Transverse colon (tissue), 4 donors: ENCODE measurements at regions not wholly inside any gene's neighbourhood (a gene's known extent, or its start where the extent isn't known, plus 50 kb on each side); places are given as distances from the start of the nearest gene placed in this dataset.

Experiments
- DNase-seq: peaks from one replicate; pipeline ENCODE4 v3.0.0-alpha.2; 2019
- H3K27ac ChIP-seq, 4 donors: fragments of 200-600 bp; sonication (generic); 2 replicates each; pipeline ENCODE4 v1.5.1; 2016 to 2018; ENCODE audit warnings: inconsistent platforms in 4 of 4
- H3K27me3 ChIP-seq: fragments of 200-600 bp; sonication (generic); 2 replicates; pipeline ENCODE4 v1.5.1; 2017; ENCODE audit warnings: inconsistent platforms
- H3K36me3 ChIP-seq, 4 donors: fragments of 200-600 bp; sonication (generic); 2 replicates each; pipeline ENCODE4 v1.5.1; 2017 to 2019; ENCODE audit warnings: inconsistent platforms in 4 of 4
- H3K4me1 ChIP-seq, 4 donors: fragments of 200-600 bp; sonication (generic); 2 replicates each; pipeline ENCODE4 v1.5.1; 2017 to 2020; ENCODE audit warnings: inconsistent platforms in 4 of 4
- H3K4me3 ChIP-seq, 4 donors: fragments of 200-600 bp; sonication (generic); 1 replicate in 1 of 4; 2 replicates in 3 of 4; pipeline versions ENCODE4 v1.5.1 to v1.6.1; 2017 to 2019; ENCODE audit warnings: inconsistent platforms in 4 of 4
- H3K9me3 ChIP-seq, 2 donors: fragments of 200-600 bp; sonication (generic); 2 replicates each; pipeline ENCODE4 v1.5.1; 2017 to 2019; ENCODE audit warnings: inconsistent platforms in 2 of 2
- EP300 ChIP-seq: sonication (generic); formaldehyde crosslinking; IDR thresholded peaks from one replicate; pipeline ENCODE4 v1.6.1; 2017; ENCODE audit warnings: antibody characterized with exemption, low read depth
- POLR2A ChIP-seq: fragments of 450-650 bp; IDR thresholded peaks from one replicate; pipeline ENCODE4 v1.6.1; 2016; ENCODE audit warnings: antibody characterized with exemption, mild to moderate bottlenecking, moderate library complexity
- POLR2AphosphoS5 ChIP-seq, 3 donors: sonication (generic); formaldehyde crosslinking; IDR thresholded peaks; one replicate each; pipeline ENCODE4 v1.6.1; 2016; ENCODE audit warnings: antibody characterized with exemption in 3 of 3
- WGBS, 2 donors: methylation state at CpG; one replicate each; pipeline ENCODE4 v1.1.5; 2018; ENCODE audit warnings: low coverage in 1 of 2; 5-methylcytosine and 5-hydroxymethylcytosine counted together
- in situ Hi-C, 4 donors: fragments of 200-750 bp; cut with MboI; loops; one replicate each; pipeline versions ENCODE4 v1.15.0 to v1.15.1; 2017; ENCODE audit warnings: low sequenced_read_pairs in 3 of 4, low pct_ligation_motif_present in 1 of 4, low pct_unique_long_range_greater_than_20kb in 1 of 4
- intact Hi-C: fragments of 100-400 bp; cut with DNase I; formaldehyde crosslinking; loops from one replicate; pipeline ENCODE4 v1.15.1; 2023; ENCODE audit warnings: low total_unique reads
- TF ChIP-seq, protein P1 (sequence below), 5 experiments: fragments of 200-600 bp in 3 of 5; fragments of 450-650 bp in 2 of 5; sonication (generic) in 3 of 5; IDR thresholded peaks; 1 replicate in 2 of 5; 2 replicates in 3 of 5; pipeline ENCODE4 v1.5.1; 2016 to 2017; ENCODE audit warnings: antibody characterized with exemption in 5 of 5, inconsistent platforms in 3 of 5, mild to moderate bottlenecking in 2 of 5, moderate library complexity in 1 of 5

DNA sequence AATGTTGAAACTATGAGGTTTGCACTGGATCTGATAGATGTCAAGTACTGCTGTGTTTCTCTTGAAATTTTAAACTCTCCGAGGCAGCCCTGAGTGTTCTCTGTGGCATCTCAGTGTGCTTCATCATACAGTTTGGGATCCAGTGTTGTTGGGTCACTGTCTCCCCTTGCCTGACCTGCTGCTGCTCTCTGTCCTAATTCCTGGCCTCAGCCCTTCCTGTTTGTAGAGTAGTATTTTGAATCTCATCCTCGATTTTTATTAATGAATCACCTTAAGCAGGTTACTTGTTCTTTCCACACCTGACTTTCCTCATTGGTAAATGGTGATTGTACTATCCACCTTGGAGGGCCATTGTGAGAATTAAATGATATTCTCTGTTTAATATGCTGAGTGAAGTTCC lies 70.7 kb upstream of the PAX6 start:
- Histone ChIP-seq H3K9me3 (no peaks in the 10 kb centered on the region), H3K27ac (no peak overlapping the region), H3K27me3 (peaks cover 5% of the 10 kb centered on the region), H3K36me3 (no peaks in the 10 kb centered on the region), H3K4me1 (no peaks in the 10 kb centered on the region), H3K4me3 (no peak overlapping the region)
- intact Hi-C loops: no loop called here
- 62% methylated on average over 2 of the region's 2 CpGs for WGBS, 2 donors
- DNase-seq: no peak
- in situ Hi-C loops: no loop called here
- TF ChIP-seq, protein P1, sequence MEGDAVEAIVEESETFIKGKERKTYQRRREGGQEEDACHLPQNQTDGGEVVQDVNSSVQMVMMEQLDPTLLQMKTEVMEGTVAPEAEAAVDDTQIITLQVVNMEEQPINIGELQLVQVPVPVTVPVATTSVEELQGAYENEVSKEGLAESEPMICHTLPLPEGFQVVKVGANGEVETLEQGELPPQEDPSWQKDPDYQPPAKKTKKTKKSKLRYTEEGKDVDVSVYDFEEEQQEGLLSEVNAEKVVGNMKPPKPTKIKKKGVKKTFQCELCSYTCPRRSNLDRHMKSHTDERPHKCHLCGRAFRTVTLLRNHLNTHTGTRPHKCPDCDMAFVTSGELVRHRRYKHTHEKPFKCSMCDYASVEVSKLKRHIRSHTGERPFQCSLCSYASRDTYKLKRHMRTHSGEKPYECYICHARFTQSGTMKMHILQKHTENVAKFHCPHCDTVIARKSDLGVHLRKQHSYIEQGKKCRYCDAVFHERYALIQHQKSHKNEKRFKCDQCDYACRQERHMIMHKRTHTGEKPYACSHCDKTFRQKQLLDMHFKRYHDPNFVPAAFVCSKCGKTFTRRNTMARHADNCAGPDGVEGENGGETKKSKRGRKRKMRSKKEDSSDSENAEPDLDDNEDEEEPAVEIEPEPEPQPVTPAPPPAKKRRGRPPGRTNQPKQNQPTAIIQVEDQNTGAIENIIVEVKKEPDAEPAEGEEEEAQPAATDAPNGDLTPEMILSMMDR (IDR thresholded peaks at IDR 0.05): no peak
- TF ChIP-seq EP300 (no peak), POLR2AphosphoS5 (IDR thresholded peaks at IDR 0.05) (no peak), POLR2A (no peak)

DNA sequence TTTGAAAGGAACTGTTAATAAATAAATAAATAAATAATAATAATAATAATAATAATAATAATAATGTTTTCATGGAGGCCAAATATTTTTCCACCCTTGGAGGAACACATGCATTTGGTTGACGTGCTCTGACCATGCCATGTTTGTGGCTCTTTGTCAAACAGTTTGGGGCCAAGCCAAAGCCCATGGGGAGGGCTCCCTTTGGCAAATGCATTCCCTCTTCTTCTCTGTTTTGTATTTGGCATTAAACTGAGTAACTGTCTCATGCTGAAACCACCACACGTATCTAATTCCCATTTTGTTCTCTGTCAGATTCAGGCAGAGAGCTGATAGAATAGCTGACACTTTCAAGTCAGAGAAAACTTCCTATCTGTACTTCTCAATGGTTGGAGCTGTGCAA lies 68.6 kb upstream of the PAX6 start:
- H3K4me3 ChIP-seq: no peak overlapping the region
- no peaks in the 10 kb centered on the region for H3K36me3 ChIP-seq
- peaks cover 20% of the 10 kb centered on the region for H3K27me3 ChIP-seq
- H3K9me3 ChIP-seq: no peaks in the 10 kb centered on the region
- TF ChIP-seq EP300: no peak
- TF ChIP-seq POLR2AphosphoS5 (IDR thresholded peaks at IDR 0.05): no peak
- TF ChIP-seq POLR2A: no peak
- TF ChIP-seq, protein P1 (IDR thresholded peaks at IDR 0.05): no peak
- intact Hi-C loops: no loop called here
- WGBS, 2 donors: 72 to 83% methylated on average over 2 of the region's 2 CpGs
- no peaks in the 10 kb centered on the region for H3K4me1 ChIP-seq
- H3K27ac ChIP-seq: no peak overlapping the region
- DNase-seq: no peak
- in situ Hi-C loops: loop anchor here in 1 of 4 donors (10.0 kb wide), 1 partner anchor 485 kb away; no protein-coding TSS in a partner anchor

DNA sequence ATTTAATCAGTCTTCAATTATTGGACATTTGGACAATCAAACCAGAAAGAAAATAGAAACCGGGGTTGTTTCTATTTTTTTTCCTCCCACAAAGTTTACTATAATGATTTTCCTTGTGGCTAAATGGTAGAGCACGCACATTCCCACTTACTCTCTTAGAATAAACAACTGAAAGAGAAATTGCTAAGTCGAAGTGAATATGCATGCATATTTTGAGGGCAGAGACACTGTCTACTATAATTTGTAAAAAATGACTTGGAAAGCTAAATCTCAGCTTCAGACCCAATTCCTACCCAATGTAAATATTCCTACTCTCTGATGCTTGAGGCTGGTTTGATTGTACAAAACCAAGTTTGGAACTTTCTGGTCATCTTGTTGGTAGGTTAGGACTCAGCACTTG lies 66.7 kb upstream of the PAX6 start:
- in situ Hi-C loops (loop anchor here in 1 of 4 donors (10.0 kb wide), 1 partner anchor 483 kb away; no protein-coding TSS in a partner anchor), intact Hi-C loops (no loop called here)
- Histone ChIP-seq H3K9me3 (no peaks in the 10 kb centered on the region), H3K36me3 (no peaks in the 10 kb centered on the region), H3K4me1 (no peaks in the 10 kb centered on the region), H3K27me3 (peaks cover 20% of the 10 kb centered on the region), H3K27ac (no peak overlapping the region), H3K4me3 (no peak overlapping the region)
- TF ChIP-seq POLR2AphosphoS5 (IDR thresholded peaks at IDR 0.05) (no peak), POLR2A (no peak), EP300 (no peak)
- TF ChIP-seq, protein P1 (IDR thresholded peaks at IDR 0.05): no peak
- WGBS, 2 donors: 62 to 75% methylated on average over 3 of the region's 3 CpGs
- no peak for DNase-seq

DNA sequence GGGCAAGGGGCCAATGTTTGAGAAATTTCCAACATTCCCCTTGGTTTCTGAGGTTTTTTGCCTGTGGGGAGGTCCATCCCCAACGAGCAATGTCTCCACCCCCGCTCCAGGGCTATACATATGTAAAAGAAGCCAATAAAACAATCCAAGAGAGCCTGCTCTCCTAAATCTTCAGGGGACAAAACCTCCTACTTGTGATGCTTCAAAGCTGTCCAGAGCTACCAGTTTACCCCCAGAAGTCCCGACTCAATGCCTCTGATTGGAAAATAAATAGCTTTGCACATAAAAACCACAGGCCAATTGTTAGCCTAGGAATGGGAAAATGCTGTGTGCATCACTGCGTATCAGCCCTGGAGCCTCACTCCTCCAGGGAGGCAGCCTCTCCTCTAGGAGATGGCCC lies 66.0 kb upstream of the PAX6 start:
- no peaks in the 10 kb centered on the region for H3K9me3 ChIP-seq
- no peaks in the 10 kb centered on the region for H3K4me1 ChIP-seq
- peaks cover 20% of the 10 kb centered on the region for H3K27me3 ChIP-seq
- H3K36me3 ChIP-seq: no peaks in the 10 kb centered on the region
- no peak overlapping the region for H3K4me3 ChIP-seq
- 22 to 25% methylated on average over 4 of the region's 4 CpGs for WGBS, 2 donors
- TF ChIP-seq POLR2AphosphoS5 (IDR thresholded peaks at IDR 0.05) (no peak), POLR2A (no peak), EP300 (no peak)
- TF ChIP-seq, protein P1 (IDR thresholded peaks at IDR 0.05): no peak
- intact Hi-C loops: no loop called here
- no peak for DNase-seq
- in situ Hi-C loops: loop anchor here in 1 of 4 donors (10.0 kb wide), 1 partner anchor 482 kb away; no protein-coding TSS in a partner anchor
- H3K27ac ChIP-seq: no peak overlapping the region
